ENCODE measurements at regions not wholly inside any gene's neighbourhood (a gene's known extent, or its start where the extent isn't known, plus 50 kb on each side); places are given as distances from the start of the nearest gene placed in this dataset.

GRCh38 chr7:41809940-41810576 is 107.2 kb upstream of the INHBA start:
- TF ChIP-seq CTCF (IDR thresholded peaks at IDR 0.05 in 2 of 3, conservative IDR thresholded peaks at IDR 0.05 in 1 of 3; ENCODE audit: borderline replicate concordance in 1 of 3, insufficient read depth in 1 of 3, low read depth in 2 of 3, low read length in 2 of 3) (no peak), MAX (IDR thresholded peaks at IDR 0.05) (no peak), EZH2phosphoT487 (IDR thresholded peaks at IDR 0.05; ENCODE audit: borderline replicate concordance) (no peak)
